BLaER1 treated with 17β-estradiol and CSF1 and Interleukin-3, amounts not matched to agents 10 nM and 100 nM (cell line): ENCODE measurements at regions not wholly inside any gene's neighbourhood (a gene's known extent, or its start where the extent isn't known, plus 50 kb on each side); places are given as distances from the start of the nearest gene placed in this dataset.

Experiments
- H3K27ac ChIP-seq, 11 experiments: shearing (Covaris generic); formaldehyde crosslinking; 2 replicates each; pipeline ENCODE4 v1.8.1; 2022
- H3K27me3 ChIP-seq, 11 experiments: shearing (Covaris generic); formaldehyde crosslinking; 2 replicates each; pipeline ENCODE4 v1.8.1; 2022
- H3K36me3 ChIP-seq, 11 experiments: shearing (Covaris generic); formaldehyde crosslinking; 2 replicates each; pipeline ENCODE4 v1.8.1; 2022
- H3K4me1 ChIP-seq, 10 experiments: shearing (Covaris generic); formaldehyde crosslinking; 2 replicates each; pipeline ENCODE4 v1.8.1; 2022
- H3K4me2 ChIP-seq, 11 experiments: shearing (Covaris generic); formaldehyde crosslinking; 2 replicates each; pipeline ENCODE4 v1.8.1; 2022
- H3K4me3 ChIP-seq, 10 experiments: shearing (Covaris generic); formaldehyde crosslinking; 2 replicates each; pipeline ENCODE4 v1.8.1; 2022
- H3K9ac ChIP-seq, 11 experiments: shearing (Covaris generic); formaldehyde crosslinking; 2 replicates each; pipeline ENCODE4 v1.8.1; 2022
- H3K9me3 ChIP-seq, 11 experiments: shearing (Covaris generic); formaldehyde crosslinking; replicated peaks in 1 of 11; 2 replicates each; pipeline ENCODE4 v1.8.1; 2022
- H4K20me1 ChIP-seq, 11 experiments: shearing (Covaris generic); formaldehyde crosslinking; 2 replicates each; pipeline ENCODE4 v1.8.1; 2022
- Cebpa-rat ChIP-seq, 11 experiments: shearing (Covaris generic); IDR thresholded peaks; 2 replicates each; pipeline ENCODE4 v1.8.1; 2022

DNA sequence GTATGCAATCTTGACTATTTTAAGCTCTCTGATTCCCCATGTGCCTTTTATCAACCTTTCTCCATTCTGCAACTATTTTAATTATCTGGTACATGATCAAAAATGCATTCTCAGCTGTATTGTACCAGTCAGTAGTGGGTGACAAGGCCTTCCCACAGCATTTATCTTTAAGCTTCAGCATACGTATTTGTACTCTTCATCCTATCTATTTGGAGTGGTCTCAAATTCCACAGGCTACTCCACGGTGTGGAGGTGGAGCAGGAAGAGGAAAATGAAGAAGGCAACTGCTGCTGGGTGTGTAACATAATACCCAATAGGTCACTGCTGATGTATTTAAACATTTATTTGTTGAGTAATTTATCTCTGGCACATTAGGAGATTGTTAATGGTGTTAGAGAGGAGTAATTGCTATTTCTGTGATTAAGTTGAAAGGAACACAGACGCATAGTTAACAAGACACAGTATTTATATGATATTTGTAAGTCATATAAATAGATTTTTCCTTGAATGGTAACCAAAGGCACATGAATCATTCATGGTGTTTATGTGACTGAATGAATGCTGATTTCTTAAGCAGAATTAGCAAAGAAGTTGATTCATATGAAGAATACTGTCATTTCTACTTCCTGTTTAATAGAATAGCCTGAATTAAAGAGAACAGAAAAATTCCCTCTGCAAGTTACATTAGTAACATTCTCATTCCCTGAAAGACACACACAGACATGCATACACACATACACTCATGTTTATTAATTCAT lies 153.8 kb upstream of the NR3C1 start:
- Histone ChIP-seq H3K9me3 (no peaks in the 10 kb centered on the region), H3K4me2 (peak overlapping the region in 3 of 11 experiments; percentile 62 to 72 (median 63); a peak in 6 of 22 replicates), H3K9ac (no peak overlapping the region), H3K27ac (peak overlapping the region in 3 of 11 experiments; percentile 12 to 65 (median 63); a peak in 5 of 22 replicates), H3K27me3 (no peaks in the 10 kb centered on the region), H3K36me3 (no peaks in the 10 kb centered on the region), H3K4me1 (peaks cover 0 to 22% (median 0%) of the 10 kb centered on the region in 10 experiments; a peak in 6 of 20 replicates), H4K20me1 (no peaks in the 10 kb centered on the region), H3K4me3 (no peak overlapping the region)
- no peak for TF ChIP-seq Cebpa-rat (IDR thresholded peaks at IDR 0.05)

DNA sequence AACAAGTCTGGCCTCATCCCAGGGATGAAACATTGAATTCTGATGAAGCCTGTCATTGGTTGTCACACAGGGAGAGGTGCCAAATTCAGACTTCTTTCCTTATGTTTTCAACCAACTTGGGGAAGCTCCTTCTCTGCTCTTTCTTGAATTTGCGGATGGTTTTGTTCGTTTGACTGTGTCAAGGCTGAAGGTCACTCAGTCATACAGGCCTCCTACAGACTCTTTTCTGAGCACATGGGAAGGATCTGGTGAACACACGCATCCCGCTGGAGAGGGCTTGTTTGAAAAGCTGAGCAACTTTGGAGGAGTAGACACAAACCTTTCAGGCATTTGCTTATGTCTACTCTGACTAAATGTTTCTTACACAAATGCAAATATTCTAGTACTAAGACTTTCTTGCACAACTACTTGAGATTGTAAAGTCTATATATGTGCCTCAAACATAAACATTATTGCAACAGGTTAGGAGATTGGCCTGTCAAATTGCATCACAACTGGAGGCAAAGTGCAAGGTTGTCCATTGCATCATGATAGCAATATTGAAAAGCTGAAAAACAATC lies 151.5 kb upstream of the NR3C1 start:
- Histone ChIP-seq H4K20me1 (no peaks in the 10 kb centered on the region), H3K36me3 (no peaks in the 10 kb centered on the region), H3K27me3 (no peaks in the 10 kb centered on the region), H3K4me2 (no peak overlapping the region), H3K27ac (no peak overlapping the region), H3K9me3 (no peaks in the 10 kb centered on the region), H3K9ac (no peak overlapping the region), H3K4me3 (no peak overlapping the region), H3K4me1 (peaks cover 0 to 22% (median 0%) of the 10 kb centered on the region in 10 experiments; a peak in 6 of 20 replicates)
- no peak for TF ChIP-seq Cebpa-rat (IDR thresholded peaks at IDR 0.05)

DNA sequence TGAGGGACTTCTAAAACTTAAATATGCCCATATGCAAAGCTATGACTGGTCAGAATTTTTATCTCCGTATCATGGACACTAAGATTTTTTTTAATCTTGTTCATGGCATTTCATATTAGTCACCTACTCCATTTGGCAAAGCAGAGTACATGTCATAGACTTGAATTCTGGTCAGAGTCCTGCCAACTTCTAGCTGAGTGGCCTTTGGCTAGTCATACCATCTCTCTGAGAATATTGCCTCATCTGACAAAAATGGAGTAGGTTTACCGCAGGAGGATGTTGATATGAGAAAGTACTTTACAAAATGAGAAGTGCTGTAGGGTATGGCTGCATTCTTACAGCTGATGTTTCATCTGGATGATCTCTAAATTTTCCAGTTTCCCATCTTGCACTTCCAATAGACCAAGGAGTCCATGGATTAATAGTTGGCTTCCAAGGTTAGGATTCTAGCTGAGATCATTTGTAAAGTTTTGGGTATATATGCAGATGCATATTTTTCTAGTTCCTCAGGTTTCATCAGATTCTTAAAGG lies 150.8 kb upstream of the NR3C1 start:
- H3K27me3 ChIP-seq = no peaks in the 10 kb centered on the region
- no peaks in the 10 kb centered on the region for H3K36me3 ChIP-seq
- H4K20me1 ChIP-seq = no peaks in the 10 kb centered on the region
- H3K4me1 ChIP-seq = peaks cover 0 to 22% (median 0%) of the 10 kb centered on the region in 10 experiments; a peak in 6 of 20 replicates
- TF ChIP-seq Cebpa-rat (IDR thresholded peaks at IDR 0.05) = no peak
- H3K4me2 ChIP-seq = no peak overlapping the region
- peaks cover 0 to under 1% (median 0%) of the 10 kb centered on the region in 11 experiments; a peak in 1 of 22 replicates for H3K9me3 ChIP-seq
- H3K4me3 ChIP-seq = no peak overlapping the region
- H3K27ac ChIP-seq = no peak overlapping the region
- no peak overlapping the region for H3K9ac ChIP-seq

DNA sequence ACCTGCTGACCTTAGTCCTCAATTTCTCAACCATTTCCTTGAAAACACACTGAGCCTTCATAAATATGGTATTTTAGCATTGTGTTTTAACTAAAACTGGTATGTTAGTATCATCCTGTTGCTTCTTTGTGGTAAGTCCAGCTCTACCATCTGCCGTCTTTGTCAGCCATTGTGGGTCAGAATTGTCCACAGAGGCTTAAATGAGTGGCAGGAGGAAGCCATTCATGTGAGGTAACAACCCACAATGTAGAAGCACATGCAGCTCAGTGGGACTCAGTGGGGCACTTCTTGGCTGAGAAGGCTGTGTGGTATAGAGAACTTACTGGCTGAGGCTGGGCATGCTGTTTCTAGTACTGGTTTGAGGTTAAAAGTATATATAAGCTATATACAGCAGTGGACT lies 149.2 kb upstream of the NR3C1 start:
- Histone ChIP-seq H3K4me2 (0 out of 22 replicates have a peak overlapping the region, but pooled peaks of 1 of the 11 experiments have one; percentile 1), H3K4me1 (peaks cover 0 to 12% (median 0%) of the 10 kb centered on the region in 10 experiments; a peak in 6 of 20 replicates), H4K20me1 (no peaks in the 10 kb centered on the region), H3K4me3 (no peak overlapping the region), H3K27me3 (no peaks in the 10 kb centered on the region), H3K27ac (no peak overlapping the region), H3K9me3 (peaks cover 0 to 9% (median 2%) of the 10 kb centered on the region in 11 experiments; a peak in 5 of 22 replicates), H3K36me3 (no peaks in the 10 kb centered on the region), H3K9ac (no peak overlapping the region)
- no peak for TF ChIP-seq Cebpa-rat (IDR thresholded peaks at IDR 0.05)

DNA sequence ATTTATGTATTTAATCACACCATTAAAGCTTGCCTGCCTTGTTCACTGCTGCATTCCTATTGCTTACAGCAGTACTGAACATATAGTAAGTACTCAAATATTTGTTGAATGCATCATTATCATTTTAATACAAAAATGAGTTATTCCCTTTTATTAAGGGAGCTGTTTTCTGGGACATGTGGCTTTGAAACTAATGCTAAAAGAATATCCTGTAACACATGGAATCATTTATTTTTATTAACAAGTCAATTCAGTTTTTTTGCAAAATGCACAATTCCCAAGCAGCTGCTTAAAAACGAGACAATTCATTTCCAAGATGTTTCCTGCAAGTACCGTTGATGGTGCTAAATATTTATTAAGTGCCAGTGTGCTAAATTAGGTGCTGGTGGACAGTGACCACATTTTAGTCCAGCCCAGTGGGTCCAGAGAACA lies 148.3 kb upstream of the NR3C1 start:
- Histone ChIP-seq H3K9ac (no peak overlapping the region), H3K4me2 (no peak overlapping the region), H3K4me1 (peaks cover 0 to 4% (median 0%) of the 10 kb centered on the region in 10 experiments; a peak in 6 of 20 replicates), H3K4me3 (no peak overlapping the region), H3K27me3 (no peaks in the 10 kb centered on the region), H3K9me3 (peaks cover 0 to 17% (median 7%) of the 10 kb centered on the region in 11 experiments; a peak in 7 of 22 replicates), H3K27ac (no peak overlapping the region), H3K36me3 (no peaks in the 10 kb centered on the region), H4K20me1 (no peaks in the 10 kb centered on the region)
- no peak for TF ChIP-seq Cebpa-rat (IDR thresholded peaks at IDR 0.05)

DNA sequence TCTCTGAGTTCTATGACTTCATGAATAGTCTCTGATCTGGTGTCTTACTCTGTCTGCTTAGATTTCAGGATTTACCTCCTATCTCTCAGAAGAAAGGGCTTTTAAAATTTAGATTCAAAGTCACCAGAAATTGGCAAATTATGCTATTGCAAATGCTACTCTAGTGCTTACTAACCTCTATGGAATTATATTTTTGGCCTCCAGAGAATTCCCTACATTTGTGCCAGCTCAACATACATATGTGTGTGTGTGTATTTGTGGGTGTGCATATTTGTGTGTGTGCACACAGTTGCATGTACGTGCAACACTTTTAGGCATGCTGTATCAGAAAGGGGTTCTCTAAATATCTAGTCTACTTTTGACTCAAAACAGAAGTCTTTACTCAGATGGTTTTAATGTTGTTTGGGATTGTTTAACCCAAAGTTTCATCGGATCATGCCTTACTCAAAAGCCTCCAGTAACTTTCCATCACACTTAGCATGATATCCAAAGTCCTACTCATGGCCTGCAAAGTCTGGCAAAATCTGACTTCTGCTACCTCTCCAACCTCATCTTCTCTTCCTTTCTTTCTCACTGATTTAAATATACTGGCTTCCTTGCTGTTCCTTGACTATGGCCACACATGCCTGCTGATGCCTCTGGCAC lies 147.6 kb upstream of the NR3C1 start:
- Histone ChIP-seq H3K36me3 (no peaks in the 10 kb centered on the region), H3K4me3 (no peak overlapping the region), H3K27ac (no peak overlapping the region), H3K4me2 (no peak overlapping the region), H3K4me1 (no peaks in the 10 kb centered on the region), H3K9ac (no peak overlapping the region), H4K20me1 (no peaks in the 10 kb centered on the region), H3K27me3 (no peaks in the 10 kb centered on the region), H3K9me3 (peaks cover 5 to 24% (median 12%) of the 10 kb centered on the region in 11 experiments; a peak in 8 of 22 replicates)
- no peak for TF ChIP-seq Cebpa-rat (IDR thresholded peaks at IDR 0.05)

DNA sequence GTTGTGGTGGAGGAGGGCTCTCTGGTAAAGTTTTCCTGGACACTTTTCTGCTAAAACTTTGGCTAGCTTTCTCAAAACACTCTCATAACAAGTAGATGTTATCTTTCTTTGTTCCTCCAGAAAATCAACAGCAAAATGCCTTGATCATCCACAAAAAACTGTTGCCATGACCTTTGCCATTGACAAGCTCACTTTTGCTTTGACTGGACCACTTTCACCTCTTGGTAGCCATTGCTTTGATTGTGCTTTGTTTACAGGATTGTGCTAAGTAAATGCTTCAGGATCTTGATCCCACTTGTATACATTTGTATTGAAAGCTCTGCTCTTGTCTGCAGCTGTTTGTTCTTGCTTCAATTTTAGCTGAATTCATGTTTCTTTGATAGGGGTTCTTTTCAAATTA lies 143.9 kb upstream of the NR3C1 start:
- H3K4me3 ChIP-seq = no peak overlapping the region
- no peak overlapping the region for H3K4me2 ChIP-seq
- no peak overlapping the region for H3K27ac ChIP-seq
- H3K27me3 ChIP-seq = no peaks in the 10 kb centered on the region
- H3K9me3 ChIP-seq = peaks cover 5 to 24% (median 12%) of the 10 kb centered on the region in 11 experiments; a peak in 8 of 22 replicates
- no peaks in the 10 kb centered on the region for H3K36me3 ChIP-seq
- H3K9ac ChIP-seq = no peak overlapping the region
- H3K4me1 ChIP-seq = no peaks in the 10 kb centered on the region
- TF ChIP-seq Cebpa-rat (IDR thresholded peaks at IDR 0.05) = no peak
- H4K20me1 ChIP-seq = no peaks in the 10 kb centered on the region

DNA sequence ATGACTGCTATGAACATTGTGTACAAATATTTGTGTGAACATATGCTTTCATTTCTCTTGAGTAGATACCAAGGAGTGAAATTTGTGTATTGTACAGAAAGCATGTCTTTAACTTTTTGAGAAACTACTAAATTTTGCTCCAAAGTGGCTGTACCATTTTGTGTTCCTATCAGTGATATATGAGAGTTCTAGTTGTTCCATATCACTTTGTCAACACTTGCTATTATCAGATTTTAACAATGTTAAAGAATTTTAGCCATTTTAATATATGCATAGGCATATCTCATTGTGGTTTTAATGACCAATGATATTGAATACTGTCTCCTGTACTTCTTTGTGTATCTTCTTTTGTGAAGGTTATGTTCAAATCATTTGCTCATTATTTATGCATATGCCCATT lies 142.9 kb upstream of the NR3C1 start:
- no peaks in the 10 kb centered on the region for H3K27me3 ChIP-seq
- H4K20me1 ChIP-seq = no peaks in the 10 kb centered on the region
- no peak overlapping the region for H3K27ac ChIP-seq
- peaks cover 5 to 24% (median 12%) of the 10 kb centered on the region in 11 experiments; a peak in 8 of 22 replicates for H3K9me3 ChIP-seq
- TF ChIP-seq Cebpa-rat (IDR thresholded peaks at IDR 0.05) = no peak
- no peak overlapping the region for H3K4me2 ChIP-seq
- no peaks in the 10 kb centered on the region for H3K36me3 ChIP-seq
- no peak overlapping the region for H3K9ac ChIP-seq
- no peaks in the 10 kb centered on the region for H3K4me1 ChIP-seq
- H3K4me3 ChIP-seq = no peak overlapping the region

DNA sequence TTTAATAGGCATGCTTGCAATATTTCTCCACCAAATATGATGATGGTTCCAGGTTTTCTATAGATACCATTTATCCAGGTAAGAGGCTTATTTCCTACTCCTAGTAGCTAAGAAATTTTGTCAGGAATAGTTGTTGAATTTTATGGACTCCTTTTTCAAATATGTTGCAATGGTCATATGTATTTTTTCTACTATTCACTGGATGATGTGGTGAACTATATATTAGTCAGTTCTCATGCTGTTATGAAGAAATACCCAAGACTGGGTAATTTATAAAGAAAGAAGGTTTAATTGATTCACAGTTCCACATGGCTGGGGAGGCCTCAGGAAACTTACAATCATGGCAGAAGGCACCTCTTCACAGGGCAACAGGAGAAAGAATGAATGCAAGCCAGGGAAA lies 141.1 kb upstream of the NR3C1 start:
- no peaks in the 10 kb centered on the region for H3K27me3 ChIP-seq
- no peak for TF ChIP-seq Cebpa-rat (IDR thresholded peaks at IDR 0.05)
- no peak overlapping the region for H3K4me3 ChIP-seq
- no peaks in the 10 kb centered on the region for H3K4me1 ChIP-seq
- peaks cover 7 to 27% (median 14%) of the 10 kb centered on the region in 11 experiments; a peak in 20 of 22 replicates for H3K9me3 ChIP-seq
- no peak overlapping the region for H3K27ac ChIP-seq
- no peak overlapping the region for H3K9ac ChIP-seq
- H3K36me3 ChIP-seq = no peaks in the 10 kb centered on the region
- H3K4me2 ChIP-seq = no peak overlapping the region
- no peaks in the 10 kb centered on the region for H4K20me1 ChIP-seq
